ENCODE measurements at regions not wholly inside any gene's neighbourhood (a gene's known extent, or its start where the extent isn't known, plus 50 kb on each side); places are given as distances from the start of the nearest gene placed in this dataset.

GRCh38 chr15:96402403-96402802 is 71.9 kb downstream of the NR2F2 start:
- TF ChIP-seq POLR2AphosphoS5 (IDR thresholded peaks at IDR 0.05; ENCODE audit: low read depth, low read length) = no peak
- no peak for TF ChIP-seq TAF1 (IDR thresholded peaks at IDR 0.05; ENCODE audit: borderline replicate concordance, insufficient read depth, low read length)
- TF ChIP-seq REST (IDR thresholded peaks at IDR 0.05; ENCODE audit: insufficient read depth in 1 of 2, low read depth in 2 of 2, low read length in 2 of 2) = no peak
- TF ChIP-seq FOXP2 (optimal IDR thresholded peaks at IDR 0.05; ENCODE audit: borderline replicate concordance, extremely low read depth, extremely low read length, insufficient read depth) = no peak
- TF ChIP-seq SIN3A (IDR thresholded peaks at IDR 0.05; ENCODE audit: borderline replicate concordance, insufficient read depth, low read length) = no peak

GRCh38 chr15:96403071-96403470 is 72.6 kb downstream of the NR2F2 start:
- TF ChIP-seq POLR2AphosphoS5 (IDR thresholded peaks at IDR 0.05; ENCODE audit: low read depth, low read length) = no peak
- TF ChIP-seq FOXP2 (optimal IDR thresholded peaks at IDR 0.05; ENCODE audit: borderline replicate concordance, extremely low read depth, extremely low read length, insufficient read depth) = no peak
- no peak for TF ChIP-seq SIN3A (IDR thresholded peaks at IDR 0.05; ENCODE audit: borderline replicate concordance, insufficient read depth, low read length)
- TF ChIP-seq TAF1 (IDR thresholded peaks at IDR 0.05; ENCODE audit: borderline replicate concordance, insufficient read depth, low read length) = no peak
- TF ChIP-seq REST (IDR thresholded peaks at IDR 0.05; ENCODE audit: insufficient read depth in 1 of 2, low read depth in 2 of 2, low read length in 2 of 2) = no peak

DNA sequence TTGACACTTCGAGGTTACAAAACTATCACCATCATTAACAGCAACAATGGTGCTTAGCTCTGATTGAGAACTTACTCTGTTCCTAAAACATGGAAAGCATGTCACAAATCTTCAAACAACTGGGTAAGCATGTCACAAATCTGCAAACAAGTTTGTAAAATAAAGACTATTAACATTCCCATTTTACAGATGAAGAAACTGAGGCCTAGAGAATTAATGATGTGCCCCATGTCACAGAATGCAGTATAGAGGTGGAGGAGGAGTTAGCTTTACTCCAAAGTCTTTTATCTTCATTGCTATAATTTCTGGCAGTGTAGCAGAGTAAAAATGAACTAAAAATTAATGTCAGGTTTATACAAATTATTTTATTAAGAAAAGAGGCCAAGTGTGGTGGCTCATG is 73.4 kb downstream of the NR2F2 start:
- TF ChIP-seq TAF1 (IDR thresholded peaks at IDR 0.05; ENCODE audit: borderline replicate concordance, insufficient read depth, low read length) = no peak
- TF ChIP-seq REST (IDR thresholded peaks at IDR 0.05; ENCODE audit: insufficient read depth in 1 of 2, low read depth in 2 of 2, low read length in 2 of 2) = no peak
- TF ChIP-seq POLR2AphosphoS5 (IDR thresholded peaks at IDR 0.05; ENCODE audit: low read depth, low read length) = no peak
- TF ChIP-seq SIN3A (IDR thresholded peaks at IDR 0.05; ENCODE audit: borderline replicate concordance, insufficient read depth, low read length) = no peak
- no peak for TF ChIP-seq FOXP2 (optimal IDR thresholded peaks at IDR 0.05; ENCODE audit: borderline replicate concordance, extremely low read depth, extremely low read length, insufficient read depth)

DNA sequence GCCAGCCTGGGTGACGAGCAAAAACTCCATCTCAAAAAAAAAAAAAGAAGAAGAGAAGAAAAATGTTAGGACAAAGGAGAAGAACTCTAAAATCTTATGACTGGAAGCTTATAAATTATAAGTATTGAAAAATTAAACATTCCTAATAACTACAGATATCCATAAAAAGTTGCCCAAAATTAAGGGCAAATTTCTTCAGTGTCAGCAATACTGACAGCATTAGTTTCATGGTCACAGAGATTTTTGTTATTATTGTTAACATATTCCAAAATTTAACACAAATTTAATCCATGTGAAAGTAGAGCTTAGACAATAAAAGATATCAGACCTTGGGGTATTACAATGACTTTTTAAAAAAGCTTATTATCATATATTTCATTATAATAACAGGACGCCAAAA is 74.1 kb downstream of the NR2F2 start:
- no peak for TF ChIP-seq POLR2AphosphoS5 (IDR thresholded peaks at IDR 0.05; ENCODE audit: low read depth, low read length)
- TF ChIP-seq TAF1 (IDR thresholded peaks at IDR 0.05; ENCODE audit: borderline replicate concordance, insufficient read depth, low read length) = no peak
- no peak for TF ChIP-seq REST (IDR thresholded peaks at IDR 0.05; ENCODE audit: insufficient read depth in 1 of 2, low read depth in 2 of 2, low read length in 2 of 2)
- no peak for TF ChIP-seq SIN3A (IDR thresholded peaks at IDR 0.05; ENCODE audit: borderline replicate concordance, insufficient read depth, low read length)

DNA sequence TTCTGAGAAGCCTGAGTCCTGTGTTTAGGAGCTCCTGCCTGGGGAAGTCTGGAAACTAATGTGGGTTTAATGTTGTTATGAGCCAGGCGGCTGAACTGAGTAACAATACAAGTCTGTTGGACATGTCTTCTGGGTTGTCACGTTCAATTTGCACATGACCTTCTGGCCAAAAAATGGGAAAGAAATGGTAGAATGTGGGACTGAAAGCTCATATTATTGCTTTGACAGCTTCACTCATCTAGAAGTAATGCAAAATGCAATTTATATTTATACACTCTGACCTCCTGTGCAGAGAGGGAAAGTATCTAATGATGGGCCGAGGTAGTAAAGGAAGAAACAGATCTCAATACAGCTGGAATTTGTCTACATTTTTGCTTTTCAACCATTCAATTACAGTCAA is 75.8 kb downstream of the NR2F2 start:
- TF ChIP-seq REST (IDR thresholded peaks at IDR 0.05; ENCODE audit: insufficient read depth in 1 of 2, low read depth in 2 of 2, low read length in 2 of 2) (no peak), POLR2AphosphoS5 (IDR thresholded peaks at IDR 0.05; ENCODE audit: low read depth, low read length) (no peak), TAF1 (IDR thresholded peaks at IDR 0.05; ENCODE audit: borderline replicate concordance, insufficient read depth, low read length) (no peak), FOXP2 (optimal IDR thresholded peaks at IDR 0.05; ENCODE audit: borderline replicate concordance, extremely low read depth, extremely low read length, insufficient read depth) (no peak), SIN3A (IDR thresholded peaks at IDR 0.05; ENCODE audit: borderline replicate concordance, insufficient read depth, low read length) (no peak)

Data from PFSK-1 (cell line).